GM12878 (cell line): ENCODE measurements at regions not wholly inside any gene's neighbourhood (a gene's known extent, or its start where the extent isn't known, plus 50 kb on each side); places are given as distances from the start of the nearest gene placed in this dataset.

Experiments used
- ATAC-seq: fragments of 200-7000 bp; cut with Tn5 transposase; 3 replicates; pipeline ENCODE4 v1.9.1; 2020; ENCODE audit warnings: mild to moderate bottlenecking, moderate library complexity
- BruUV-seq: library from RNA; stranded (reverse); fragments of 400-500 nt; replicated peaks from 2 replicates; lab custom pipeline; 2021; lab: Mats Ljungman, UMichigan
- CTCF ChIA-PET: fragments of 300-600 bp; sonication (Branson Sonifier 250); formaldehyde crosslinking; extraction: SDS; loops from one replicate; lab custom pipeline; 2021; ENCODE audit warnings: inconsistent platforms; lab: Yijun Ruan, JAX
- POLR2A ChIA-PET: fragments of 350-600 bp; formaldehyde crosslinking; extraction: SDS; loops from one replicate; lab custom pipeline; 2021; ENCODE audit warnings: inconsistent platforms; lab: Charles Lee
- RAD21 ChIA-PET: fragments of 300-600 bp; sonication (Branson Sonifier 250); formaldehyde crosslinking; loops from one replicate; lab custom pipeline; 2023; ENCODE audit warnings: antibody characterized with exemption; ENCODE audit not compliant: unreplicated experiment; lab: Charles Lee
- SMC1A ChIA-PET: fragments of 300-600 bp; sonication (Branson Sonifier 250); formaldehyde crosslinking; loops from one replicate; lab custom pipeline; 2023; ENCODE audit not compliant: unreplicated experiment, uncharacterized antibody; lab: Charles Lee
- DNase-seq: peaks from one replicate; pipeline ENCODE4 v3.0.0-alpha.2; 2011; ENCODE audit warnings: low read depth, low spot score
- FAIRE-seq: peaks from 3 replicates; lab custom pipeline; 2011; peaks lifted over from hg19 to GRCh38; lab: Jason Lieb, UNC
- H2AFZ ChIP-seq: 2 replicates; pipeline ENCODE4 v1.6.0; 2011; ENCODE audit warnings: low read depth, low read length, control low read depth; ENCODE audit not compliant: control insufficient read depth
- H3K27ac ChIP-seq: 2 replicates; pipeline ENCODE4 v1.5.1; 2011; ENCODE audit warnings: control low read depth; ENCODE audit not compliant: control insufficient read depth, insufficient read depth
- H3K27me3 ChIP-seq, 2 experiments: replicated peaks in 1 of 2; 2 replicates each; pipeline versions ENCODE4 v1.6.0 to v1.6.1; 2011; ENCODE audit warnings: low read length in 1 of 2; ENCODE audit not compliant: control insufficient read depth in 2 of 2, insufficient read depth in 2 of 2
- H3K36me3 ChIP-seq, 2 experiments: 2 replicates each; pipeline ENCODE4 v1.5.1; 2011; ENCODE audit warnings: low read length in 1 of 2; ENCODE audit not compliant: control insufficient read depth in 2 of 2, insufficient read depth in 2 of 2
- H3K4me1 ChIP-seq: 2 replicates; pipeline ENCODE4 v1.6.1; 2011; ENCODE audit warnings: mild to moderate bottlenecking, low read length, moderate library complexity, mixed read lengths; ENCODE audit not compliant: control insufficient read depth, insufficient read depth
- H3K4me2 ChIP-seq: 2 replicates; pipeline ENCODE4 v1.6.0; 2011; ENCODE audit warnings: control low read depth; ENCODE audit not compliant: control insufficient read depth, insufficient read depth
- H3K4me3 ChIP-seq: fragments of 200-600 bp; sonication (generic); 2 replicates; pipeline ENCODE4 v1.5.1; 2016
- H3K79me2 ChIP-seq: 2 replicates; pipeline ENCODE4 v1.6.0; 2011; ENCODE audit warnings: low read length; ENCODE audit not compliant: control insufficient read depth, insufficient read depth
- H3K9ac ChIP-seq: 2 replicates; pipeline ENCODE4 v1.8.0; 2011; ENCODE audit warnings: low read length, control low read depth, mixed read lengths; ENCODE audit not compliant: control insufficient read depth, insufficient read depth
- H3K9me3 ChIP-seq: replicated peaks from 3 replicates; pipeline ENCODE4 v1.5.1; 2011; ENCODE audit warnings: mild to moderate bottlenecking, low read length; ENCODE audit not compliant: control insufficient read depth, insufficient read depth
- H4K20me1 ChIP-seq: 2 replicates; pipeline ENCODE4 v1.6.0; 2011; ENCODE audit not compliant: control insufficient read depth, insufficient read depth
- E2F4 ChIP-seq: IDR thresholded peaks from 2 replicates; pipeline ENCODE4 v1.6.1; 2012; ENCODE audit warnings: low read depth, low read length, improper control_type of control experiment
- KDM1A ChIP-seq: fragments of 200-600 bp; sonication (generic); IDR thresholded peaks from 2 replicates; pipeline ENCODE4 v1.6.1; 2016; ENCODE audit warnings: borderline replicate concordance
- NR2C1 ChIP-seq: fragments of 450-650 bp; IDR thresholded peaks from 2 replicates; pipeline ENCODE4 v1.6.1; 2017; ENCODE audit warnings: antibody characterized with exemption, mild to moderate bottlenecking, moderate library complexity
- PAX8 ChIP-seq: fragments of 450-650 bp; IDR thresholded peaks from 2 replicates; pipeline ENCODE4 v1.6.1; 2017; ENCODE audit warnings: mild to moderate bottlenecking, moderate library complexity
- POLR2AphosphoS2 ChIP-seq: IDR thresholded peaks from 2 replicates; pipeline ENCODE4 v1.6.1; 2011; ENCODE audit warnings: low read depth, mild to moderate bottlenecking, low read length, improper control_type of control experiment, moderate library complexity
- SREBF1 ChIP-seq: IDR thresholded peaks from 2 replicates; pipeline ENCODE4 v1.6.1; 2012; ENCODE audit warnings: mild to moderate bottlenecking, low read length
- ZBTB4 ChIP-seq: fragments of 450-650 bp; formaldehyde crosslinking; IDR thresholded peaks from 2 replicates; pipeline ENCODE4 v1.4.0; 2022; ENCODE audit warnings: mild to moderate bottlenecking, moderate library complexity
- WGBS: methylation state at CpG from one replicate; pipeline ENCODE4 v1.1.6; 2016; ENCODE audit warnings: low lambda C conversion rate; ENCODE audit not compliant: insufficient replicate concordance, insufficient coverage; ENCODE audit errors: missing lambda C conversion rate; 5-methylcytosine and 5-hydroxymethylcytosine counted together
- in situ Hi-C: fragments of 300-500 bp; cut with MboI; formaldehyde crosslinking; loops from 9 replicates; pipeline ENCODE4 v1.14.3; 2018; ENCODE audit warnings: mixed read lengths
- intact Hi-C: fragments of 100-400 bp; cut with micrococcal nuclease; formaldehyde crosslinking; loops from one replicate; pipeline ENCODE4 v1.14.2; 2022; ENCODE audit not compliant: unreplicated experiment
- TF ChIP-seq, protein P1 (sequence below): IDR thresholded peaks from 2 replicates; pipeline ENCODE4 v1.6.1; 2012; ENCODE audit warnings: mild to moderate bottlenecking, low read depth, low read length
- TF ChIP-seq, protein P2 (sequence below): fragments of 450-650 bp; IDR thresholded peaks from 2 replicates; pipeline ENCODE4 v1.6.1; 2017; ENCODE audit warnings: borderline replicate concordance
- TF ChIP-seq, protein P3 (sequence below): IDR thresholded peaks from 2 replicates; pipeline ENCODE4 v1.6.1; 2011; ENCODE audit warnings: low read depth, mild to moderate bottlenecking, low read length, moderate library complexity, borderline replicate concordance; ENCODE audit errors: extremely low read depth

DNA sequence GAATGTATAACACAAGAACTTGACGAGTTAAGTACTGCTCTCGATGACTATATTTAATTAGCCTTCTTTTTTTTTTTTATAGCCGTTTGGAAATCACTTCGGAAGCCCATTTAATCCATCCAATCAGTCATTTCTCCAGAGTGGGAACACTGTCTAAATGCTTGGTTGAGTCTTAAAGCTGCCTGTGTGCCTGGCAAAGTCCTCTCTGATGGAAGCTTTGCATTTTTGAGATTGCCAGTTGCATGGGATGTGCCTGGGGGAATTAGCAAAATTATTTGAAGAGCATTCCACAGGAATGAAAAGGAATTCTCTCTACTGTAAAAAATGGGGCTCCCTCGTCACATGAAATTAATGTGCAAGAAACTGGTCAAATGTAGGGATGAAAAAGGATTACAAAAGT is 398.8 kb upstream of the RPS6KA3 start (continued):
- TF ChIP-seq, protein P1, sequence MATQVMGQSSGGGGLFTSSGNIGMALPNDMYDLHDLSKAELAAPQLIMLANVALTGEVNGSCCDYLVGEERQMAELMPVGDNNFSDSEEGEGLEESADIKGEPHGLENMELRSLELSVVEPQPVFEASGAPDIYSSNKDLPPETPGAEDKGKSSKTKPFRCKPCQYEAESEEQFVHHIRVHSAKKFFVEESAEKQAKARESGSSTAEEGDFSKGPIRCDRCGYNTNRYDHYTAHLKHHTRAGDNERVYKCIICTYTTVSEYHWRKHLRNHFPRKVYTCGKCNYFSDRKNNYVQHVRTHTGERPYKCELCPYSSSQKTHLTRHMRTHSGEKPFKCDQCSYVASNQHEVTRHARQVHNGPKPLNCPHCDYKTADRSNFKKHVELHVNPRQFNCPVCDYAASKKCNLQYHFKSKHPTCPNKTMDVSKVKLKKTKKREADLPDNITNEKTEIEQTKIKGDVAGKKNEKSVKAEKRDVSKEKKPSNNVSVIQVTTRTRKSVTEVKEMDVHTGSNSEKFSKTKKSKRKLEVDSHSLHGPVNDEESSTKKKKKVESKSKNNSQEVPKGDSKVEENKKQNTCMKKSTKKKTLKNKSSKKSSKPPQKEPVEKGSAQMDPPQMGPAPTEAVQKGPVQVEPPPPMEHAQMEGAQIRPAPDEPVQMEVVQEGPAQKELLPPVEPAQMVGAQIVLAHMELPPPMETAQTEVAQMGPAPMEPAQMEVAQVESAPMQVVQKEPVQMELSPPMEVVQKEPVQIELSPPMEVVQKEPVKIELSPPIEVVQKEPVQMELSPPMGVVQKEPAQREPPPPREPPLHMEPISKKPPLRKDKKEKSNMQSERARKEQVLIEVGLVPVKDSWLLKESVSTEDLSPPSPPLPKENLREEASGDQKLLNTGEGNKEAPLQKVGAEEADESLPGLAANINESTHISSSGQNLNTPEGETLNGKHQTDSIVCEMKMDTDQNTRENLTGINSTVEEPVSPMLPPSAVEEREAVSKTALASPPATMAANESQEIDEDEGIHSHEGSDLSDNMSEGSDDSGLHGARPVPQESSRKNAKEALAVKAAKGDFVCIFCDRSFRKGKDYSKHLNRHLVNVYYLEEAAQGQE: no peak
- no peak for TF ChIP-seq ZBTB4

GRCh38 chrX:20664774-20665173 is 398.1 kb upstream of the RPS6KA3 start:
- no peak overlapping the region for H3K9ac ChIP-seq
- no peak overlapping the region for H3K27ac ChIP-seq
- H2AFZ ChIP-seq: no peak overlapping the region
- no peaks in the 10 kb centered on the region for H3K4me1 ChIP-seq
- POLR2A ChIA-PET: no interaction called here
- H3K4me2 ChIP-seq: no peak overlapping the region
- intact Hi-C loops (no loop called here), in situ Hi-C loops (no loop called here)
- no peaks in the 10 kb centered on the region for H3K9me3 ChIP-seq
- H4K20me1 ChIP-seq: no peaks in the 10 kb centered on the region
- no peak for ATAC-seq
- CTCF ChIA-PET: no interaction called here
- FAIRE-seq: no peak
- no peaks in the 10 kb centered on the region for H3K36me3 ChIP-seq
- H3K79me2 ChIP-seq: no peaks in the 10 kb centered on the region
- DNase-seq: no peak
- RAD21 ChIA-PET: no interaction called here
- TF ChIP-seq, protein P2, sequence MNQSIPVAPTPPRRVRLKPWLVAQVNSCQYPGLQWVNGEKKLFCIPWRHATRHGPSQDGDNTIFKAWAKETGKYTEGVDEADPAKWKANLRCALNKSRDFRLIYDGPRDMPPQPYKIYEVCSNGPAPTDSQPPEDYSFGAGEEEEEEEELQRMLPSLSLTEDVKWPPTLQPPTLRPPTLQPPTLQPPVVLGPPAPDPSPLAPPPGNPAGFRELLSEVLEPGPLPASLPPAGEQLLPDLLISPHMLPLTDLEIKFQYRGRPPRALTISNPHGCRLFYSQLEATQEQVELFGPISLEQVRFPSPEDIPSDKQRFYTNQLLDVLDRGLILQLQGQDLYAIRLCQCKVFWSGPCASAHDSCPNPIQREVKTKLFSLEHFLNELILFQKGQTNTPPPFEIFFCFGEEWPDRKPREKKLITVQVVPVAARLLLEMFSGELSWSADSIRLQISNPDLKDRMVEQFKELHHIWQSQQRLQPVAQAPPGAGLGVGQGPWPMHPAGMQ: no peak
- TF ChIP-seq PAX8 (no peak), POLR2AphosphoS2 (no peak), KDM1A (no peak), E2F4 (no peak), SREBF1 (no peak), NR2C1 (no peak)
- TF ChIP-seq, protein P3, sequence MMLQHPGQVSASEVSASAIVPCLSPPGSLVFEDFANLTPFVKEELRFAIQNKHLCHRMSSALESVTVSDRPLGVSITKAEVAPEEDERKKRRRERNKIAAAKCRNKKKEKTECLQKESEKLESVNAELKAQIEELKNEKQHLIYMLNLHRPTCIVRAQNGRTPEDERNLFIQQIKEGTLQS: no peak
- TF ChIP-seq, all 136 proteins: peak for 0
- SMC1A ChIA-PET: no interaction called here
- no peak overlapping the region for H3K4me3 ChIP-seq
- H3K27me3 ChIP-seq: no peaks in the 10 kb centered on the region
- WGBS: 63% methylated on average over 3 of the region's 3 CpGs
- BruUV-seq: no TSS peak
